ENCODE measurements at regions not wholly inside any gene's neighbourhood (a gene's known extent, or its start where the extent isn't known, plus 50 kb on each side); places are given as distances from the start of the nearest gene placed in this dataset.

- Histone ChIP-seq H3K4me3 (no peak overlapping the region), H3K4me1 (ENCODE audit: insufficient read depth) (no peaks in the 10 kb centered on the region), H3K36me3 (replicated peaks; ENCODE audit: insufficient read depth, low read depth) (no peaks in the 10 kb centered on the region), H3K79me2 (no peaks in the 10 kb centered on the region), H3K27me3 (no peaks in the 10 kb centered on the region), H3K27ac (no peak overlapping the region), H3K4me2 (no peak overlapping the region), H2AFZ (no peak overlapping the region), H4K20me1 (ENCODE audit: insufficient read depth, poor library complexity, severe bottlenecking) (no peaks in the 10 kb centered on the region), H3K9me3 (ENCODE audit: low read depth) (no peaks in the 10 kb centered on the region), H3K9me2 (replicated peaks; ENCODE audit: insufficient read depth) (no peaks in the 10 kb centered on the region)
- DNase-seq (ENCODE audit: low spot score) = no peak
- WGBS (ENCODE audit: low lambda C conversion rate, missing lambda C conversion rate) = 94% methylated on average over 15 of the region's 15 CpGs
- TF ChIP-seq, protein P1, sequence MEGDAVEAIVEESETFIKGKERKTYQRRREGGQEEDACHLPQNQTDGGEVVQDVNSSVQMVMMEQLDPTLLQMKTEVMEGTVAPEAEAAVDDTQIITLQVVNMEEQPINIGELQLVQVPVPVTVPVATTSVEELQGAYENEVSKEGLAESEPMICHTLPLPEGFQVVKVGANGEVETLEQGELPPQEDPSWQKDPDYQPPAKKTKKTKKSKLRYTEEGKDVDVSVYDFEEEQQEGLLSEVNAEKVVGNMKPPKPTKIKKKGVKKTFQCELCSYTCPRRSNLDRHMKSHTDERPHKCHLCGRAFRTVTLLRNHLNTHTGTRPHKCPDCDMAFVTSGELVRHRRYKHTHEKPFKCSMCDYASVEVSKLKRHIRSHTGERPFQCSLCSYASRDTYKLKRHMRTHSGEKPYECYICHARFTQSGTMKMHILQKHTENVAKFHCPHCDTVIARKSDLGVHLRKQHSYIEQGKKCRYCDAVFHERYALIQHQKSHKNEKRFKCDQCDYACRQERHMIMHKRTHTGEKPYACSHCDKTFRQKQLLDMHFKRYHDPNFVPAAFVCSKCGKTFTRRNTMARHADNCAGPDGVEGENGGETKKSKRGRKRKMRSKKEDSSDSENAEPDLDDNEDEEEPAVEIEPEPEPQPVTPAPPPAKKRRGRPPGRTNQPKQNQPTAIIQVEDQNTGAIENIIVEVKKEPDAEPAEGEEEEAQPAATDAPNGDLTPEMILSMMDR (IDR thresholded peaks at IDR 0.05; ENCODE audit: poor library complexity) = no peak
- TF ChIP-seq EZH2 (IDR thresholded peaks at IDR 0.05; ENCODE audit: borderline replicate concordance) (no peak), EZH2phosphoT487 (IDR thresholded peaks at IDR 0.05; ENCODE audit: low read depth, severe bottlenecking, unreplicated experiment) (no peak)
Observed at GRCh38 chr2:120504936-120505705, 159.2 kb downstream of the INHBB start.

DNA sequence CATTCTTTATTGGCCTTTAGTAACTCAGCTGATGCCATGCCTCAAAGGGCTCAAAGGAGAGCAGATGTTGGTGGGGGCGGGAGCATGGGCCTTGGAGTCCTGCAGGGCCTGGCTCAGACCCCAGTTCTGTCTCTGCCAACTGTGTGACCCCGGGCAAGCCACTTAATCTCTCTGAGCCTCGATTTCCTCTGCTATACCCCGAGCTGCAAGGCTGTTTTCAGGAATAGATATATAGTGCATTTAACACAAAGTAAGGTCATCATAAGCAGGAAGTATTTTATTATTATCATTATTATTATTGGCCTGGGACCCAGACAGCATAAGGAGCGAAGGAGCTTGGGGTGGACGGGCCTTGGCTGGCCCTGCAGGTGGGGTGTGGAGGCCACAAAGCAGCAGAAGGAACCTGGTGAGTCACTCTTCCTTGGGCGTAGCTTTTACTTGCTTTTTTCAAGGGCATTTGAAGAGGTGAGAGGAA is 162.7 kb downstream of the INHBB start:
- H3K4me2 ChIP-seq = no peak overlapping the region
- H3K4me3 ChIP-seq = no peak overlapping the region
- H3K4me1 ChIP-seq (ENCODE audit: insufficient read depth) = no peaks in the 10 kb centered on the region
- H3K27ac ChIP-seq = no peak overlapping the region
- no peaks in the 10 kb centered on the region for H4K20me1 ChIP-seq (ENCODE audit: insufficient read depth, poor library complexity, severe bottlenecking)
- DNase-seq (ENCODE audit: low spot score) = no peak
- H3K27me3 ChIP-seq = no peaks in the 10 kb centered on the region
- no peaks in the 10 kb centered on the region for H3K9me3 ChIP-seq (ENCODE audit: low read depth)
- H3K36me3 ChIP-seq (replicated peaks; ENCODE audit: insufficient read depth, low read depth) = no peaks in the 10 kb centered on the region
- H3K79me2 ChIP-seq = no peaks in the 10 kb centered on the region
- TF ChIP-seq EZH2phosphoT487 (IDR thresholded peaks at IDR 0.05; ENCODE audit: low read depth, severe bottlenecking, unreplicated experiment) = no peak
- no peak for TF ChIP-seq EZH2 (IDR thresholded peaks at IDR 0.05; ENCODE audit: borderline replicate concordance)
- H2AFZ ChIP-seq = no peak overlapping the region
- no peaks in the 10 kb centered on the region for H3K9me2 ChIP-seq (replicated peaks; ENCODE audit: insufficient read depth)
- 88% methylated on average over 7 of the region's 7 CpGs for WGBS (ENCODE audit: low lambda C conversion rate, missing lambda C conversion rate)

DNA sequence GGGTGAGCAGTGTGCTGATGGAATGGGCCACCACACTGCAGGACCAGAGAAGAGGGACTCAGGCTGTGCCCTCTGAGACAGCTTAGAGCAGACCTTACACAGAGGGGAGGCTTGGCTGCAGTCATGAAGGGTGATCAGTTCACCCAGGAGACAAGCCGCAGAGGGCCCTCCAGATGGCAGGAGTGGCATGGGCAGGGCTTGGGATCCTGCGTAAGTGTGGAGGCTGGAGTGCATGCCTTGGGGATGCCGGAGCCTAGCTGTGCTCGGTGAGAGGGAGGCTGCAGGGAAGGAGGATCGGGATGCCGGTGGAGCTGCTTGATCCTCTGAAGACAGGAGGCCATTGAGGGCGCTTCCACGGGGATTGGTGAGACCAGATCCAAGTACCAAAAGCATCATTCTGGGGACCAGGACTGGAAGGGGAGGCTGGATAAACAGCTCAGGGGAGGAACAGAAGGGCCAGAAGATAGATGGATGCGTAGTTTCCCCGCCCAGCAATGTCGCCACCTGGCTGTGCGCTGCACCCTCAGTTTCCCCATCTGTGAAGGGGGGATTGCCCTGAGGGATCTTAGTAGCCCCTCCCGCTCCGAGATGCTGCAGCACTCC is 163.4 kb downstream of the INHBB start:
- Histone ChIP-seq H3K9me2 (replicated peaks; ENCODE audit: insufficient read depth) (no peaks in the 10 kb centered on the region), H3K4me2 (no peak overlapping the region), H3K4me1 (ENCODE audit: insufficient read depth) (no peaks in the 10 kb centered on the region), H3K4me3 (no peak overlapping the region), H3K36me3 (replicated peaks; ENCODE audit: insufficient read depth, low read depth) (no peaks in the 10 kb centered on the region), H2AFZ (no peak overlapping the region), H3K9me3 (ENCODE audit: low read depth) (no peaks in the 10 kb centered on the region), H3K27ac (no peak overlapping the region), H3K79me2 (no peaks in the 10 kb centered on the region), H3K27me3 (no peaks in the 10 kb centered on the region), H4K20me1 (ENCODE audit: insufficient read depth, poor library complexity, severe bottlenecking) (no peaks in the 10 kb centered on the region)
- no peak for TF ChIP-seq EZH2 (IDR thresholded peaks at IDR 0.05; ENCODE audit: borderline replicate concordance)
- TF ChIP-seq, protein P1 (IDR thresholded peaks at IDR 0.05; ENCODE audit: poor library complexity) = no peak
- TF ChIP-seq EZH2phosphoT487 (IDR thresholded peaks at IDR 0.05; ENCODE audit: low read depth, severe bottlenecking, unreplicated experiment) = no peak
- 96% methylated on average over 14 of the region's 14 CpGs for WGBS (ENCODE audit: low lambda C conversion rate, missing lambda C conversion rate)
- DNase-seq (ENCODE audit: low spot score) = no peak

All from hepatocyte (in vitro differentiated cells).